ENCODE measurements at regions not wholly inside any gene's neighbourhood (a gene's known extent, or its start where the extent isn't known, plus 50 kb on each side); places are given as distances from the start of the nearest gene placed in this dataset.

DNA sequence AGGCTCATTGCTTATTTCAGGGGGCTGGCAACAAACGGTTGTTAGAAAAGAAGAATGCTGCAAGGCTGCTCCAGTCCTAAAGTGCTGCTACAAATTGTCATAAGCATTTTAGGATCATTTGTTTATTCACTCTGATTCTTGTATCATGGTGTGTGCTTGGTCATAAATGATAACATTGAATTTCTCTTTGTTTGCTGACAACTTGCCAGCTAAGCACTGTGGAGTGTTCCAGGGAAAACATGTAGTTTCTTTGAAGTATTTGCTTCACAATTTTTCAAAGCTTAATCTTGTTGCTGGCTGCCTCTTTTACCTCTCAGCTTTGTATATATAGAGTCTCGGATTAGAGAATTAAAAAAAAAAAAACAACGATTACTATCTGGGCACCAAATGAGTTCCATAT lies 263.0 kb downstream of the PHF14 start:
- TF ChIP-seq POLR2A (IDR thresholded peaks at IDR 0.05; ENCODE audit: low read depth, low read length) (no peak), POLR2AphosphoS5 (IDR thresholded peaks at IDR 0.05; ENCODE audit: low read depth, low read length) (no peak)

All from GM12892 (cell line).